Stimulated activated CD8-positive, alpha-beta memory T cell treated with anti-CD3 and anti-CD28 coated beads, Interleukin-15, amount 100 ng/mL, for 48 hours (primary cell): ENCODE measurements at regions not wholly inside any gene's neighbourhood (a gene's known extent, or its start where the extent isn't known, plus 50 kb on each side); places are given as distances from the start of the nearest gene placed in this dataset.
"Not testable (repeated sequence)": the region's sequence is repeated elsewhere in the genome, so short reads cannot be mapped to it uniquely, and the experiment has no call there.

Experiments used
- DNase-seq, 2 donors: peaks; one replicate each; pipeline ENCODE4 v3.0.0-alpha.2; 2020; ENCODE audit warnings: low read depth in 2 of 2

DNA sequence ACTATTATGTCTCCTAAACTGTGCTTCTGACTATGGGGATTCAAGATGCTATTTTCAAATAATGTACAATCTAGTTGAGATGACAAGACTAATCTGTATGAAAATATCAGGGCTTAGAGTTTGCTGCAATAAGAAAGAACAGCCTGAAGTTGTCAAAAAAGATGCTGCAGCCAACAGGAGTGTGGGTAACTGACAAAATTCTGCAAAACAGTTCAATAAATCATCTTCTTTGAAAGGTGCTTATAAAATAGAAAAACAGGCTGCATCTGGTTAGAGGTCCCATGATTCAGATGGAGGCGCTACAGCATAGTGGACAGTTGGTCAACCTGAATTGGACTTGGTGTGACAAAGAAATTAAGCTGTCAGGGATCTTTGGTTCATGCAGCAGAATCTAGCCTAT, 511.0 kb downstream of the XPNPEP1 start:
- no peak for DNase-seq

- DNase-seq: no peak
These were observed 511.4 kb downstream of the XPNPEP1 start for GRCh38 chr10:109411917-109412316.

DNA sequence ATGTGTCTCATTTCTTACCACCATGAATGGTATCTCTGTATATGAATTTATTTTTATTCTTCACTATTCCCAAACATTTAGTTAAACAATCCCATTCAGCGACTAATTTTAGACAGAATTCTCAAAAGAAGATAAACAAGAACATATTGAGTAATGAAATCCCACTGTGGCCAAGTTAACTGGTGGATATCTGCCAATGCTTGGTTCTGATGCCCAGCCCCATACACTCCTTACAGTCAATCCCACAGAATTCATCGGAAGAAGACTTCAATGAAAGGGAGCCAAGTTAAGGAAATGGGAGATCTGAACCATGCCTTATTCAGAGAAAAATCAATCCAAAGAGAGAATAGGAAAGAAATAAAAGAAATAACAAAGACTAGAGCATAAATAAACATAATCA, 518.0 kb downstream of the XPNPEP1 start:
- no peak for DNase-seq

DNA sequence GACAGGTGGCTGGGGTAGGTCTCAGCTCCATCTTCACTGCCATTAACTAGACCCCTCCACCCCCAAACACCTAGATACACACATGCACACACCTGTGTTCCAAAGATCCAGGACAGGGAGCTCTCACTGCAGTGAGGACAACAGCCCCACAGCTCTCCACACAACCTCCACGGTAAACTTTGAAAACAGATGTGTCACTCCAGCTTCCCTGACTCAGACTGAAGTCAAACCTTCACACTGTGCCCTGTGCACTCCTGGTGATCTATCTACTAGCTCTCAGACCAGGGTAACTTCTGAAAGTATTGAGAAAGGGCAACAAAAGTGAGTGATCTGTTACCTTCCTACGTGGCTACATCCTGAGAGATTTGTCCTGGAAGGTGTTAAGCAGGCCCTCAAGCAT, 519.8 kb downstream of the XPNPEP1 start:
- DNase-seq: no peak

DNA sequence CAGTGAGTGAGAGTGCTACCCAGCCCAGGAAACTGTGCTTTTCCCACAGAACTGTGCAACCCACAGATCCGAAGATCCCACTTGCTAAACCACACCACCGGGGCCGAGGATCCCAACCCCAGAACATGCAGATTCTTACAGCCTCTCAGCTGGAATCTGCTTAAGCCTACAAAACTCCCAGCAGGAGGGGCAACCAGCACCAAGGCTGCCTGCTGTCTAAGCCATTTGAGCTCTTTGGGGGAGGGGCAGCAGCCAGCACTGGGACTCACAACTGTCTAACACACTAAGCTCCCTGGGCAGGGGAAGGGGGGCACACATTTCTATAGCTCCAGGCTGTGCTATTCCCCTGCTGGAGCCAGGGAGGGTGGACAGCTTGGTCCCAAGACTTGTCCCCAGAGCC, 529.9 kb downstream of the XPNPEP1 start:
- no peak for DNase-seq

GRCh38 chr10:109386921-109387320, 536.4 kb downstream of the XPNPEP1 start:
- no peak for DNase-seq

DNA sequence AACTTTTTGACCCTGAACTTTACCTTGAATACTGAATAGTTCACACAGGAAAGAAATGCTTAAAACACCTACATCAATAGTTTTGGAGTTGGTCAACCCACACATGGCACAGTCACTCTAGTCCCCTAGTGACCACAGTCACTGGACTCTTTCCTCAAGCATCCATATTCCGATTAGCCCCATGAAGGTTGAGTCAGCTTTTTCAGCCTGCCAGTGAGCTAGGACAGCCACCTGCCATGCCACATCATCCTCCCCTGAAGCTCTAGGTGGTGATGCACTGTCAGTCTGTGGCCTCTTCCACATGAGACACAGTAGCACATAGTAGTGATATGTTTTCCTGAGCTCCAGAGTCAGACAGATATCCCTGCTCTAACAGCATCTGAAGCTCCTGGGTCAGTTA, 537.2 kb downstream of the XPNPEP1 start:
- DNase-seq: no peak

DNA sequence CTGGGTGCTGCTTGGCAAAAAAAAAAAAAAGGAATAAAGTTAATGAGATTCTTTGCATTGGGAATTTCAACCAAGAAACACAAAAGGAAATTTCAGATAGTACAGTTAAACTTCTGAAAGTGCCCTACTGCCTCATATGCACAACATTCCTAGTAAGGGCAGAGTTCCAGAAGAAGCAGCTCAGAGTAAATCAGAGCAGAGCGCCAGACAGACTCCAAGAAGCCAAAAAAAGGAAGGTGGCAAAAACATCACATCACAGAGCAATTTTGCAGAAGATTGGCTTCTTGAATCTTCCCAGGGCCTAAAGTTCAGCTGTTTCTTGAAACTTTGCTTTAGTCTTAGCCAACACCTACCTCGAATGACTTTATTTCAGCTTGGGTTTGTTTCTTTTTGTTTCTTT, 544.1 kb downstream of the XPNPEP1 start:
- DNase-seq: no peak

GRCh38 chr10:109374215-109374614, 549.1 kb downstream of the XPNPEP1 start:
- DNase-seq: no peak

DNA sequence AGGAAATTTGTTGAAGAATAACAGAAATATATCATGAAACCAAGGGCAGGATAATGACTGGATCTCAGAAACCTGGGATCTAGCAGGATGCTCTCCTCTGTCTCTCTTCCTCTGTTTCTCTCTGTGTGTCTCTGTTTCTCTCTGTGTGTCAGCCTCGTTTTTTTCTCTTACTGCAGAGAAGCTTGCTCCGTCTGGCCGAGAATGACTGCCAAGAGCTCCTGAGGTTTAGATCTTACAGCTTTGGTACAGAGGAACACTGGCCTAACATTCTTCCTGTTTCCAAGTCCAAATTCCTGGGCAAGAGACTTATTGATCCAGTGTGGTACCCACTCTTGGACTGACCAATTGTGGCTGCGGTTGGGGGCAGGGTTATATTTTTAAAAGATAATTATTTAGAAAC, 564.0 kb downstream of the XPNPEP1 start:
- DNase-seq: no peak

DNA sequence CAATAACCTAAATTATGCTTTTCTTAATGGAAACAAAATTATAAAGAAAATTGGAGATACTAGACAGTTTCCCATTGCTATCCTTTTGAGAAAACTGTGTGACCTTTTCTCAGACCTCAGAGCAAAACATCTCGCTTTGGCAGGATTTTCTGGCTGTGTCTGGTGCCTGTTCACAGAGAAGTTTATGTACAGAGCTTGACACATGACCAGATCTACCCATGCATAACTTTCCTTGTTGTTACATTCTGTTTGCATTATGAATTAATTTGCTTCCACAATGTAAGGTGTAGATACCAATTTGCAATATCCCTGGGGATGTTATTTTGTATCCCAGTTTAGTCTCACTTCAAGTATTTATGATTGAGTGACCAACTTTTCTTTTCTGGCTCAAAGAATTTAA, 565.0 kb downstream of the XPNPEP1 start:
- DNase-seq: no peak

GRCh38 chr10:109348324-109348723, 575.0 kb downstream of the XPNPEP1 start:
- no peak for DNase-seq

DNA sequence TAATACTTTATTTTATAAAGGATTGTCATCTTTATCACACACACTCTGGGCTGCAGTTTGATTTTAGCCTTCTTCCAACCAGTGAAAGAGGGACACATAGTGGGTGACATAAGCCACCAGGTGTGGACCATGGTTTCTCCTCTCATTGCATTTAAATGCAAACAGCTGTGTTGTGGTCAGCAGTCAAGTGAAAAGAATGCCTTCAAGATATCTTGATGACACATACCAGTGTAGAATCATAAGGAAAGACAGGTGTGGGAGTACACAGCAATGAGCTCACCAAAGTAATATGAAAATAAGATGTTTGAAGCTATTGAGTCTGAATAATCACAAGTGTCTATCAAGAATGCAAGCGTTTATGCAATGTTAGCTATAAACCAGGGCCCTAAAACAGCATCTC, 580.0 kb downstream of the XPNPEP1 start:
- DNase-seq: no peak

DNA sequence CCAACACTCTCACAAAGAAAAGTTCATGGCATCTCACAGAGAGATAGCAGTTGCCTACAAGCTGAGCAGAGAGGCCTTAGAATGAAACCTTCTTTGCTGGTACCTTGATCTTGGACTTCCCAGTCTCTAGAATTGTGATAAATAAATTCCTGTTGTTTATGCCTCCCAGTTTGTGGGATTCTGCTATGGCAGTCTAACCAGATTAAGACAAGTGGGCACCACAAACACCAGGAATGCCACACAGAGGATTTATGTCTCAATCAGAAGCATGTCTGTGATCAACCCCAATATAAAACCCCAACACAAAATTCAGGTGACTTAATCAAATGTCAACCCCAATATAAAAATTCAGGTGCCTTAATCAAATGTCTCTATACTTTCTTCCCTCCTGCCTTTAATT, 581.3 kb downstream of the XPNPEP1 start:
- no peak for DNase-seq

- DNase-seq: no peak
These were observed 595.3 kb downstream of the XPNPEP1 start for GRCh38 chr10:109328001-109328400.

- DNase-seq: no peak
These were observed 596.0 kb downstream of the XPNPEP1 start for GRCh38 chr10:109327266-109327665.

DNA sequence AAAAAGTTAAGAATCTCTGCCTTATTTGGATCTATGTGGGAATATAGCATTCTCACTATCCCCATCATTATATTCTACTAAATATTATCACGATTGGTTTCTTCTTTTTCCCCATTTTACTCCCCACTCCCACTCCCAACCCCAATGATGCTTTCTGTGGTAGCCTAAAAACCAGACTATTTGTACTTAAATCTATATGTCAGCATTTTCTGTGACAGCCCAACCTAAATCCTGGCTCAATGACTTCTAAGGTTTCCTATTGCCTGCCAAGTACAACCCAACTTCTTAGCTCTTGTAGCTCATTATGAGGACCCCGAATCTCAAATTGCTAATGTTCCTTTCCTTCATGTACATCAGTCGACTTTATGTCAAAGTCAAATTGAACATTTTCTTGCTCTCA, 598.6 kb downstream of the XPNPEP1 start:
- DNase-seq: no peak

- DNase-seq: no peak
These were observed 605.5 kb downstream of the XPNPEP1 start for GRCh38 chr10:109317746-109318366.

DNA sequence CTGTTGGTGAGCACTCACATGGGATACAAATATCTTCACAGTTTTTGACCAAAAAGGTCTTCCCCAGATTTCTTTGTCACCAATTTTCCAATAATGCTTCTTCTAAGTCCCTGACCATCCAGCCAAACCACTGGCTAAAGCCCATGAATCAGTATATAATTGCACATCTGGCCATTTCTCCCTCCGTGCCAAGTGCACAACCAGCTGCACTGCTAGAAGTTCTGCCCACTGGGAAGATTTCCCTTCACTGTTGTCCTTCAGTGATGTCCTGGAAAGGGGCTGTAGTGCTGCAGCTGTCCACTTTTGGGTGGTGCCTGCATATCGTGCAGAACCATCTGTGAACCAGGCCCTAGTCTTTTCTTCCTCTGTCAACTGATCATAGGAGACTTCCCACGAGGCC, 609.3 kb downstream of the XPNPEP1 start:
- not testable (repeated sequence) for DNase-seq

DNA sequence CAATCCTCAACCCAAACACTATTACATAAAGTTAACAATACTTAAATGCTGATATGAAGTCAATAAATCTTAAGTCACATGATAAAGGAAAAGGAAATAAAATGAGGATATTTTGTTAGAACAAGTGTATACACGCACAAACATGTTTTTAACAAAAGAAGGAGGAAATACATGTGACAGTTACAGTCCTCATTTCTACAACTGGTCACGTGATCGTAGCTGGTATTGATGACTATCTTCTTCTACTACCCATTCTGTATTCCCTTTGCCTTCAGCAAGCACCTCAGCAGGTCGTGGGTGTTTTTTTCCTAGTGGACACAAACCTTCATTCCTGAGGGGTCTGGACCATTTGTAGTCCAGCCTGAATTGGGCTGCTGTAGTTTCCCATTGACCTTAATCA, 610.8 kb downstream of the XPNPEP1 start:
- not testable (repeated sequence) for DNase-seq

- DNase-seq: no peak
These were observed 614.3 kb downstream of the XPNPEP1 start for GRCh38 chr10:109308971-109309370.

GRCh38 chr10:109307102-109307501, 616.2 kb downstream of the XPNPEP1 start:
- DNase-seq: not testable (repeated sequence)

DNA sequence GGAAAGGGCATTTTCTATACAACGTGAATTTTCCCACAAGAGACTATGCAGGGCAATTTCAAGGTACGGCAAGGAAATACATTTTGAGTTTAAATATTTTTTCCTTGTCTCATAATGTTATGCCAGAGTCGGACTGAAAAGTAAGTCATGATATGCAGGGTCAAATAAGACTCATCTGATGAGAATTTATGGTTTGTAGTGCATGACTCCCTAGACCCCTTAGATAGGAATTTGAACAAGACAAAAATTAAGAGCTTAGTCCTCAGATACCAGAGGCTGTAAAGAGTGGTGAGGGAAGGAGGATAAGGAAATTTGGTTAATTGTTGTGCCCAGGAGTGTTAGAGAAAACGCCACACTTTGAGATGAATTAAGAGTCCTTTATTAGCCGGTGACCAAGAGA, 616.6 kb downstream of the XPNPEP1 start:
- DNase-seq: no peak

GRCh38 chr10:109287858-109288257, 635.5 kb downstream of the XPNPEP1 start:
- DNase-seq: no peak
